ENCODE measurements at regions not wholly inside any gene's neighbourhood (a gene's known extent, or its start where the extent isn't known, plus 50 kb on each side); places are given as distances from the start of the nearest gene placed in this dataset.

- Histone ChIP-seq H3K27me3 (replicated peaks; ENCODE audit: control insufficient read depth, insufficient read depth, low read length) (no peaks in the 10 kb centered on the region), H3K36me3 (ENCODE audit: control insufficient read depth, insufficient read depth, low read length) (no peaks in the 10 kb centered on the region), H3K4me3 (replicated peaks; ENCODE audit: low read depth, low read length) (no peak overlapping the region)
- TF ChIP-seq, protein P1, sequence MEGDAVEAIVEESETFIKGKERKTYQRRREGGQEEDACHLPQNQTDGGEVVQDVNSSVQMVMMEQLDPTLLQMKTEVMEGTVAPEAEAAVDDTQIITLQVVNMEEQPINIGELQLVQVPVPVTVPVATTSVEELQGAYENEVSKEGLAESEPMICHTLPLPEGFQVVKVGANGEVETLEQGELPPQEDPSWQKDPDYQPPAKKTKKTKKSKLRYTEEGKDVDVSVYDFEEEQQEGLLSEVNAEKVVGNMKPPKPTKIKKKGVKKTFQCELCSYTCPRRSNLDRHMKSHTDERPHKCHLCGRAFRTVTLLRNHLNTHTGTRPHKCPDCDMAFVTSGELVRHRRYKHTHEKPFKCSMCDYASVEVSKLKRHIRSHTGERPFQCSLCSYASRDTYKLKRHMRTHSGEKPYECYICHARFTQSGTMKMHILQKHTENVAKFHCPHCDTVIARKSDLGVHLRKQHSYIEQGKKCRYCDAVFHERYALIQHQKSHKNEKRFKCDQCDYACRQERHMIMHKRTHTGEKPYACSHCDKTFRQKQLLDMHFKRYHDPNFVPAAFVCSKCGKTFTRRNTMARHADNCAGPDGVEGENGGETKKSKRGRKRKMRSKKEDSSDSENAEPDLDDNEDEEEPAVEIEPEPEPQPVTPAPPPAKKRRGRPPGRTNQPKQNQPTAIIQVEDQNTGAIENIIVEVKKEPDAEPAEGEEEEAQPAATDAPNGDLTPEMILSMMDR (IDR thresholded peaks at IDR 0.05; ENCODE audit: insufficient read depth, low read length, poor library complexity, severe bottlenecking) = peak; percentile 76
- DNase-seq (ENCODE audit: extremely low read depth, insufficient read length) = peak; percentile 13
Observed at GRCh38 chr4:103915224-103915869, 195.6 kb upstream of the TACR3 start.

DNA sequence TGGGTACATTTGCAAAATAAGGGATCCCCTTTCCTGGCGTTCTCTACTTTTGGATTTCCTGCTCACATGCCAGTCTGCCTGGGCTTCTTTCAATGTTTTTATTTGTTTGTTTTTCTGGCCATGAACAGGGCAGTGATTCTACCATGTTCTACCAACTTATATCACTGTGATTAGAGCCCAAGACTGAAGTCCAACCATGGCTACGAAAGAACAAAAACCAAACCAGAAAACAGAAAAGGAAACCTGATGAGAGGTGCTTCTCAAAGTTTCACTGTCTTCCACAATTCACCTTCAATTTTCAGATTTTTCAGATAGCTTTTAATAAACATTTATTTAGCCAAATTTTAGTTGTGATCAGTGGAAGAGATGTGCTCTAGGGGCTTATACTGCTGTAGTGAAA, 187.6 kb upstream of the TACR3 start:
- H3K27me3 ChIP-seq (replicated peaks; ENCODE audit: control insufficient read depth, insufficient read depth, low read length) = no peaks in the 10 kb centered on the region
- TF ChIP-seq, protein P1 (IDR thresholded peaks at IDR 0.05; ENCODE audit: insufficient read depth, low read length, poor library complexity, severe bottlenecking) = no peak
- no peak for DNase-seq (ENCODE audit: extremely low read depth, insufficient read length)

GRCh38 chr4:103904123-103904522, 184.3 kb upstream of the TACR3 start:
- Histone ChIP-seq H3K36me3 (ENCODE audit: control insufficient read depth, insufficient read depth, low read length) (no peaks in the 10 kb centered on the region), H3K27me3 (replicated peaks; ENCODE audit: control insufficient read depth, insufficient read depth, low read length) (no peaks in the 10 kb centered on the region), H3K4me3 (replicated peaks; ENCODE audit: low read depth, low read length) (no peak overlapping the region)
- TF ChIP-seq, protein P1 (IDR thresholded peaks at IDR 0.05; ENCODE audit: insufficient read depth, low read length, poor library complexity, severe bottlenecking) = no peak
- no peak for DNase-seq (ENCODE audit: extremely low read depth, insufficient read length)

More for the DNA sequence above, 187.6 kb upstream of the TACR3 start:
- Histone ChIP-seq H3K36me3 (ENCODE audit: control insufficient read depth, insufficient read depth, low read length) (no peaks in the 10 kb centered on the region), H3K4me3 (replicated peaks; ENCODE audit: low read depth, low read length) (no peak overlapping the region)

- TF ChIP-seq, protein P1 (IDR thresholded peaks at IDR 0.05; ENCODE audit: insufficient read depth, low read length, poor library complexity, severe bottlenecking) = no peak
- Histone ChIP-seq H3K4me3 (replicated peaks; ENCODE audit: low read depth, low read length) (no peak overlapping the region), H3K27me3 (replicated peaks; ENCODE audit: control insufficient read depth, insufficient read depth, low read length) (no peaks in the 10 kb centered on the region), H3K36me3 (ENCODE audit: control insufficient read depth, insufficient read depth, low read length) (no peaks in the 10 kb centered on the region)
- DNase-seq (ENCODE audit: extremely low read depth, insufficient read length) = no peak
Observed at GRCh38 chr4:103902730-103903129, 182.9 kb upstream of the TACR3 start.

- Histone ChIP-seq H3K27me3 (replicated peaks; ENCODE audit: control insufficient read depth, insufficient read depth, low read length) (no peaks in the 10 kb centered on the region), H3K36me3 (ENCODE audit: control insufficient read depth, insufficient read depth, low read length) (no peaks in the 10 kb centered on the region), H3K4me3 (replicated peaks; ENCODE audit: low read depth, low read length) (no peak overlapping the region)
- no peak for DNase-seq (ENCODE audit: extremely low read depth, insufficient read length)
- TF ChIP-seq, protein P1 (IDR thresholded peaks at IDR 0.05; ENCODE audit: insufficient read depth, low read length, poor library complexity, severe bottlenecking) = no peak
Observed at GRCh38 chr4:103895876-103896465, 176.2 kb upstream of the TACR3 start.

Data from GM06990 (cell line).